Tibial nerve (tissue), 4 donors: ENCODE measurements at regions not wholly inside any gene's neighbourhood (a gene's known extent, or its start where the extent isn't known, plus 50 kb on each side); places are given as distances from the start of the nearest gene placed in this dataset.

Source experiments
- DNase-seq, 2 donors: peaks; one replicate each; pipeline ENCODE4 v3.0.0-alpha.2; 2019; ENCODE audit warnings: low spot score in 2 of 2
- H3K27ac ChIP-seq, 4 donors: fragments of 200-600 bp; sonication (generic) in 3 of 4; one replicate each; pipeline ENCODE4 v1.5.1; 2017 to 2019; ENCODE audit warnings: mild to moderate bottlenecking in 1 of 4
- H3K27me3 ChIP-seq, 2 donors: fragments of 200-600 bp; sonication (generic) in 1 of 2; one replicate each; pipeline versions ENCODE4 v1.5.1 to v1.6.0; 2017 to 2019
- H3K36me3 ChIP-seq, 3 donors: fragments of 200-600 bp; sonication (generic); one replicate each; pipeline ENCODE4 v1.5.1; 2018 to 2019
- H3K4me1 ChIP-seq, 4 donors: fragments of 200-600 bp; sonication (generic) in 3 of 4; one replicate each; pipeline ENCODE4 v1.5.1; 2017 to 2019
- H3K4me3 ChIP-seq, 4 donors: fragments of 200-600 bp; sonication (generic) in 3 of 4; one replicate each; pipeline ENCODE4 v1.5.1; 2017 to 2019; ENCODE audit warnings: mild to moderate bottlenecking in 1 of 4, moderate library complexity in 1 of 4
- H3K9me3 ChIP-seq, 4 donors: fragments of 200-600 bp; sonication (generic) in 3 of 4; one replicate each; pipeline ENCODE4 v1.5.1; 2017 to 2019
- EP300 ChIP-seq, 2 donors: sonication (generic); formaldehyde crosslinking; IDR thresholded peaks; one replicate each; pipeline ENCODE4 v1.6.1; 2017; ENCODE audit warnings: antibody characterized with exemption in 2 of 2, mild to moderate bottlenecking in 1 of 2
- POLR2A ChIP-seq, 2 donors: fragments of 450-650 bp; IDR thresholded peaks; one replicate each; pipeline ENCODE4 v1.6.1; 2017; ENCODE audit warnings: antibody characterized with exemption in 2 of 2, mild to moderate bottlenecking in 2 of 2, moderate library complexity in 2 of 2
- WGBS, 2 donors: methylation state at CpG; one replicate each; pipeline ENCODE4 v1.1.5; 2018; 5-methylcytosine and 5-hydroxymethylcytosine counted together
- TF ChIP-seq, protein P1 (sequence below), 5 experiments: fragments of 200-600 bp in 3 of 5; fragments of 450-650 bp in 2 of 5; sonication (generic) in 3 of 5; IDR thresholded peaks; one replicate each; pipeline ENCODE4 v1.5.1; 2016 to 2019; ENCODE audit warnings: antibody characterized with exemption in 5 of 5, mild to moderate bottlenecking in 3 of 5, moderate library complexity in 2 of 5

GRCh38 chr3:41138146-41138545 is 61.2 kb upstream of the CTNNB1 start:
- DNase-seq: no peak
- peaks cover 0 to 9% (median 0%) of the 10 kb centered on the region in 4 donors for H3K4me1 ChIP-seq
- no peak overlapping the region for H3K4me3 ChIP-seq
- no peaks in the 10 kb centered on the region for H3K9me3 ChIP-seq
- no peak overlapping the region for H3K27ac ChIP-seq
- 67 to 84% methylated on average over 3 of the region's 3 CpGs for WGBS, 2 donors
- H3K27me3 ChIP-seq: no peaks in the 10 kb centered on the region
- no peak for TF ChIP-seq POLR2A (IDR thresholded peaks at IDR 0.05)
- TF ChIP-seq EP300 (IDR thresholded peaks at IDR 0.05): no peak
- TF ChIP-seq, protein P1, sequence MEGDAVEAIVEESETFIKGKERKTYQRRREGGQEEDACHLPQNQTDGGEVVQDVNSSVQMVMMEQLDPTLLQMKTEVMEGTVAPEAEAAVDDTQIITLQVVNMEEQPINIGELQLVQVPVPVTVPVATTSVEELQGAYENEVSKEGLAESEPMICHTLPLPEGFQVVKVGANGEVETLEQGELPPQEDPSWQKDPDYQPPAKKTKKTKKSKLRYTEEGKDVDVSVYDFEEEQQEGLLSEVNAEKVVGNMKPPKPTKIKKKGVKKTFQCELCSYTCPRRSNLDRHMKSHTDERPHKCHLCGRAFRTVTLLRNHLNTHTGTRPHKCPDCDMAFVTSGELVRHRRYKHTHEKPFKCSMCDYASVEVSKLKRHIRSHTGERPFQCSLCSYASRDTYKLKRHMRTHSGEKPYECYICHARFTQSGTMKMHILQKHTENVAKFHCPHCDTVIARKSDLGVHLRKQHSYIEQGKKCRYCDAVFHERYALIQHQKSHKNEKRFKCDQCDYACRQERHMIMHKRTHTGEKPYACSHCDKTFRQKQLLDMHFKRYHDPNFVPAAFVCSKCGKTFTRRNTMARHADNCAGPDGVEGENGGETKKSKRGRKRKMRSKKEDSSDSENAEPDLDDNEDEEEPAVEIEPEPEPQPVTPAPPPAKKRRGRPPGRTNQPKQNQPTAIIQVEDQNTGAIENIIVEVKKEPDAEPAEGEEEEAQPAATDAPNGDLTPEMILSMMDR (IDR thresholded peaks at IDR 0.05): no peak
- no peaks in the 10 kb centered on the region for H3K36me3 ChIP-seq

GRCh38 chr3:41138601-41139000 is 60.7 kb upstream of the CTNNB1 start:
- 78 to 83% methylated on average over 3 of the region's 3 CpGs for WGBS, 2 donors
- no peak overlapping the region for H3K4me3 ChIP-seq
- TF ChIP-seq, protein P1 (IDR thresholded peaks at IDR 0.05): no peak
- TF ChIP-seq POLR2A (IDR thresholded peaks at IDR 0.05) (no peak), EP300 (IDR thresholded peaks at IDR 0.05) (no peak)
- H3K4me1 ChIP-seq: peaks cover 0 to 10% (median 0%) of the 10 kb centered on the region in 4 donors
- H3K9me3 ChIP-seq: no peaks in the 10 kb centered on the region
- H3K36me3 ChIP-seq: no peaks in the 10 kb centered on the region
- no peak for DNase-seq
- no peaks in the 10 kb centered on the region for H3K27me3 ChIP-seq
- H3K27ac ChIP-seq: no peak overlapping the region

GRCh38 chr3:41140242-41140641 is 59.1 kb upstream of the CTNNB1 start:
- TF ChIP-seq, protein P1 (IDR thresholded peaks at IDR 0.05): no peak
- no peak for TF ChIP-seq EP300 (IDR thresholded peaks at IDR 0.05)
- no peak for TF ChIP-seq POLR2A (IDR thresholded peaks at IDR 0.05)
- no peaks in the 10 kb centered on the region for H3K27me3 ChIP-seq
- no peaks in the 10 kb centered on the region for H3K9me3 ChIP-seq
- no peak overlapping the region for H3K27ac ChIP-seq
- no peaks in the 10 kb centered on the region for H3K36me3 ChIP-seq
- WGBS, 2 donors: 80 to 84% methylated on average over 3 of the region's 3 CpGs
- no peak for DNase-seq
- no peak overlapping the region for H3K4me3 ChIP-seq
- peaks cover 0 to 16% (median 0%) of the 10 kb centered on the region in 4 donors for H3K4me1 ChIP-seq

DNA sequence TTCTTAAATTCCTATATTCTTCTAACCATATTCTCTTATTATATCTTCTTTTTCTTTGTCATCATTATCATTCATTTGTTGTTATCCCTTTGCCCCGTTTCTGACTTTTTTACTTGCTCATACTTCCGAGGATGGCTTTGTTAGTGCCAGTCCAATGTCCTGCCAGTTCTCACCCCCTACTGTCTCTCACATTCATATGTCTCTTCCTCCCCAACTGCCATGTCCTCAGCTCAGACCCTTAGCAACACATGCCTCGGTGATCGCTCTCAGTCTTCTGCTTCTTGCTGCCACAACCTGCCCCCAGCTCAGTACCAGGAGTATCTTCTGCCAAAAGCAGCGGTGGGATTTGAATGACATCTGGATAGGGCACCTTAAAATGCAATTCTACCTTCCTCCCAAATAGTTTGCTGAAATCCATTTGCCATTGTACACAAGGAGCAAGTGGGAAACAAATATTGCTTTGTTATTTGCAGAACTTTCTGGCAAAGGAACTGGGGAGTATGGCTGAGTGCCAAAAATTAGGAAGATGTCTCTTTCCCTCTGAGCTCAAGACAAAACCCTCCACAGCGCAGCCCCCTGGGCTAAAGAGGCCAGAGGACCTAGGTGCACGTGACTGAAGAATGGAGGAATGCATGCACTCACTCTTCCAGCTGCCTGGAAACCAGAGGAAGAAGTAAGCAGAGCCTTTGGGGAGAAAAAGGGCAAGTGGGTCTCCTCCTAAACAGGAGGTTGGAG is 57.7 kb upstream of the CTNNB1 start:
- Histone ChIP-seq H3K36me3 (no peaks in the 10 kb centered on the region), H3K27me3 (no peaks in the 10 kb centered on the region), H3K9me3 (no peaks in the 10 kb centered on the region), H3K4me1 (peaks cover 0 to 16% (median 0%) of the 10 kb centered on the region in 4 donors), H3K27ac (no peak overlapping the region), H3K4me3 (no peak overlapping the region)
- 48 to 58% methylated on average over 7 of the region's 7 CpGs for WGBS, 2 donors
- no peak for DNase-seq
- TF ChIP-seq, protein P1 (IDR thresholded peaks at IDR 0.05): no peak
- TF ChIP-seq EP300 (IDR thresholded peaks at IDR 0.05): no peak
- TF ChIP-seq POLR2A (IDR thresholded peaks at IDR 0.05): no peak

- TF ChIP-seq POLR2A (IDR thresholded peaks at IDR 0.05): no peak
- TF ChIP-seq EP300 (IDR thresholded peaks at IDR 0.05): no peak
- TF ChIP-seq, protein P1 (IDR thresholded peaks at IDR 0.05): no peak
- H3K4me3 ChIP-seq: no peak overlapping the region
- H3K4me1 ChIP-seq: peaks cover 0 to 16% (median 0%) of the 10 kb centered on the region in 4 donors
- no peaks in the 10 kb centered on the region for H3K36me3 ChIP-seq
- no peak overlapping the region for H3K27ac ChIP-seq
- no peaks in the 10 kb centered on the region for H3K27me3 ChIP-seq
- H3K9me3 ChIP-seq: no peaks in the 10 kb centered on the region
- no peak for DNase-seq
- 67 to 77% methylated on average over 3 of the region's 3 CpGs for WGBS, 2 donors
These were observed 55.8 kb upstream of the CTNNB1 start for GRCh38 chr3:41143421-41144031.
